ENCODE measurements at regions not wholly inside any gene's neighbourhood (a gene's known extent, or its start where the extent isn't known, plus 50 kb on each side); places are given as distances from the start of the nearest gene placed in this dataset.

DNA sequence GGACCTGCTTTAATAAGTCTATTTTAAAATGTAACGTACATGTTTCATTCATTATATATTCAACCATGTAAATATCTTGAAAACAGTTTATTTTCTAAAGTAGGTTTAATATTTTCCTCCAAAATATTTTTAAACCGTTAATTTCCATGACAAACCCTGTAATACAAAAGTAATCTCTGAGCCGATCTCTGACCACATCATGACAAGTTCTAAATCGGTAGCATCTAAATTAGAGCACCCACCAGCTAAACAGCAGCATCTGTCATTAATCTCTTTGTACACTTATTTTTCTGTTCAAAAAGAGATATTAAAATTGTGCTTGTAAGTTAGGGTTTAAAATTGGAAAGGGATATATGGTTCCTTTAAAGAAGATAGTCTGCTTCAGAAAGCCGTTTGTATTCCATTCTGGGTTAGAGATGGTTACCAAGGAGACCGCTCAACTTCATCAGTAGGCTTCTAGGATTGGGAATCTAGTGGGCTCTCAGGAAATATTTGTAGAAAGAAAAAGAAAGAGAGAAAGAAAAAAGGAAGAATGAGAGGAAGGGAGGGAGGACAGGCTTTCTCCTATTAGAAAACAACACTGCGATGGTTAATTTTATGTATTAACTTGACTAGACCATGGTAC lies 232.5 kb upstream of the FOXN3 start:
- TF ChIP-seq CTCF (IDR thresholded peaks at IDR 0.05 in 2 of 3, conservative IDR thresholded peaks at IDR 0.05 in 1 of 3; ENCODE audit: insufficient read depth in 2 of 3, low read depth in 1 of 3, low read length in 3 of 3) (no peak), EZH2 (IDR thresholded peaks at IDR 0.05; ENCODE audit: borderline replicate concordance, low read depth, low read length) (no peak), ZNF133 (CRISPR knock-in tag; IDR thresholded peaks at IDR 0.05) (no peak)
